ENCODE measurements at regions not wholly inside any gene's neighbourhood (a gene's known extent, or its start where the extent isn't known, plus 50 kb on each side); places are given as distances from the start of the nearest gene placed in this dataset.

- Histone ChIP-seq H3K4me3 (no peak overlapping the region), H3K27ac (no peak overlapping the region), H3K4me1 (no peaks in the 10 kb centered on the region), H3K9me3 (no peaks in the 10 kb centered on the region), H3K27me3 (no peaks in the 10 kb centered on the region), H3K36me3 (no peaks in the 10 kb centered on the region)
- intact Hi-C loops (cut with DNase I) = no loop called here
- ATAC-seq = no peak
- TF ChIP-seq, protein P1, sequence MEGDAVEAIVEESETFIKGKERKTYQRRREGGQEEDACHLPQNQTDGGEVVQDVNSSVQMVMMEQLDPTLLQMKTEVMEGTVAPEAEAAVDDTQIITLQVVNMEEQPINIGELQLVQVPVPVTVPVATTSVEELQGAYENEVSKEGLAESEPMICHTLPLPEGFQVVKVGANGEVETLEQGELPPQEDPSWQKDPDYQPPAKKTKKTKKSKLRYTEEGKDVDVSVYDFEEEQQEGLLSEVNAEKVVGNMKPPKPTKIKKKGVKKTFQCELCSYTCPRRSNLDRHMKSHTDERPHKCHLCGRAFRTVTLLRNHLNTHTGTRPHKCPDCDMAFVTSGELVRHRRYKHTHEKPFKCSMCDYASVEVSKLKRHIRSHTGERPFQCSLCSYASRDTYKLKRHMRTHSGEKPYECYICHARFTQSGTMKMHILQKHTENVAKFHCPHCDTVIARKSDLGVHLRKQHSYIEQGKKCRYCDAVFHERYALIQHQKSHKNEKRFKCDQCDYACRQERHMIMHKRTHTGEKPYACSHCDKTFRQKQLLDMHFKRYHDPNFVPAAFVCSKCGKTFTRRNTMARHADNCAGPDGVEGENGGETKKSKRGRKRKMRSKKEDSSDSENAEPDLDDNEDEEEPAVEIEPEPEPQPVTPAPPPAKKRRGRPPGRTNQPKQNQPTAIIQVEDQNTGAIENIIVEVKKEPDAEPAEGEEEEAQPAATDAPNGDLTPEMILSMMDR (IDR thresholded peaks at IDR 0.05) = no peak
- FAIRE-seq = no peak
- 67 to 74% methylated on average over 7 of the region's 7 CpGs for WGBS, 2 donors
- DNase-seq = peak in 1 of 6 donors; percentile 20
Observed at GRCh38 chrX:39956803-39957394, 140.9 kb downstream of the BCOR start.

GRCh38 chrX:39957816-39958566 is 139.8 kb downstream of the BCOR start:
- ATAC-seq (no peak), DNase-seq (peak in 1 of 6 donors; percentile 14), FAIRE-seq (no peak)
- Histone ChIP-seq H3K4me3 (no peak overlapping the region), H3K4me1 (no peaks in the 10 kb centered on the region), H3K36me3 (no peaks in the 10 kb centered on the region), H3K27me3 (no peaks in the 10 kb centered on the region), H3K27ac (no peak overlapping the region), H3K9me3 (no peaks in the 10 kb centered on the region)
- intact Hi-C loops (cut with DNase I) = no loop called here
- WGBS, 2 donors = 84 to 86% methylated on average over 7 of the region's 7 CpGs
- TF ChIP-seq, protein P1 (IDR thresholded peaks at IDR 0.05) = no peak

GRCh38 chrX:39958850-39959249 is 138.9 kb downstream of the BCOR start:
- no peaks in the 10 kb centered on the region for H3K36me3 ChIP-seq
- no peak for FAIRE-seq
- no peak for DNase-seq
- intact Hi-C loops (cut with DNase I) = no loop called here
- no peak overlapping the region for H3K4me3 ChIP-seq
- no peaks in the 10 kb centered on the region for H3K9me3 ChIP-seq
- H3K4me1 ChIP-seq = no peaks in the 10 kb centered on the region
- 84 to 88% methylated on average over 5 of the region's 5 CpGs for WGBS, 2 donors
- no peak for ATAC-seq
- TF ChIP-seq, protein P1 (IDR thresholded peaks at IDR 0.05) = no peak
- no peaks in the 10 kb centered on the region for H3K27me3 ChIP-seq
- no peak overlapping the region for H3K27ac ChIP-seq

DNA sequence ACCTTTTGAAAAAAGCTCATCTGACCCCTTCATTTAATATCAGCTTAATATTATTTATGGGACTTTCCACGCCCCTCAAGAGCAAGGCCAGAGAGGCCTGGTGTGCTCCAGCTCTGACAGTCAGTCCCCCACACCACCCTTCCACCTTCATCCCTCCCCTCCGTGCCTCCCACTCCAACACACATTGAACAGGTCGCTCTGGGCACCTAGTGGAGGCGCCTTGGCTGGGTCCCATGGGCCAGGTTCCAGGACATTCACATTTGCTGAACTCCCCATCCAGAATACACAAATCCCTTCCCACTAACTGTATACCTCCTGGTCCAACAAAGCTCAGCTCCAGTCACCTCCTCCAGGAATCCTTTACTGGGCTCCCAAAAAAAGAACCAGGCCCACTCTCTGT is 137.5 kb downstream of the BCOR start:
- Histone ChIP-seq H3K27ac (no peak overlapping the region), H3K4me1 (no peaks in the 10 kb centered on the region), H3K36me3 (no peaks in the 10 kb centered on the region), H3K4me3 (no peak overlapping the region), H3K27me3 (no peaks in the 10 kb centered on the region), H3K9me3 (no peaks in the 10 kb centered on the region)
- WGBS, 2 donors = 52 to 84% methylated on average over 4 of the region's 4 CpGs
- no peak for DNase-seq
- TF ChIP-seq, protein P1 (IDR thresholded peaks at IDR 0.05) = no peak
- no peak for FAIRE-seq
- intact Hi-C loops (cut with DNase I) = no loop called here
- no peak for ATAC-seq

DNA sequence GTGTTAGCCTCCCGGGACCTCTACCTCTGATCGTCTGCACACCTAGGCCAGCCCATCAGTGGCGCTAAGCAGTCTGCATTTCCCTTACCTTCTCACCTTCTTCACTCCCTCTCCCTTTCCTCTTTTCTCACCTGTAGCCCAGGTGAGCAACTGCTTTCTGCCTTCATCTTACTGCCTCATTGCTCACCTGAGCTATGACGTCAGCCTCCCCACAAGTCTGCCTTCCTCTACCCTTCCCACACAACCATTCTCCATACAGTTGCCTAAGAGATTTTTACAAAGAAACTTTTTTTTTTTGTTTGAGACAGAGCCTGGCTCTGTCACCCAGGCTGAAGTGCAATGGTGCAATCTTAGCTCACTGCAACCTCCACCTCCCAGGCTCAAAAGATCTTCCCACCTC is 136.3 kb downstream of the BCOR start:
- Histone ChIP-seq H3K36me3 (no peaks in the 10 kb centered on the region), H3K4me1 (no peaks in the 10 kb centered on the region), H3K4me3 (no peak overlapping the region), H3K27me3 (no peaks in the 10 kb centered on the region), H3K9me3 (no peaks in the 10 kb centered on the region), H3K27ac (no peak overlapping the region)
- TF ChIP-seq, protein P1 (IDR thresholded peaks at IDR 0.05) = no peak
- intact Hi-C loops (cut with DNase I) = no loop called here
- no peak for FAIRE-seq
- ATAC-seq = no peak
- WGBS, 2 donors = 68 to 97% methylated on average over 4 of the region's 4 CpGs
- DNase-seq = no peak
